NCI-H526 (cell line): ENCODE measurements at regions not wholly inside any gene's neighbourhood (a gene's known extent, or its start where the extent isn't known, plus 50 kb on each side); places are given as distances from the start of the nearest gene placed in this dataset.

ENCODE experiments used
- DNase-seq, 2 experiments: peaks; one replicate each; lab custom pipeline; 2025; lab: John Stamatoyannopoulos, UW

DNA sequence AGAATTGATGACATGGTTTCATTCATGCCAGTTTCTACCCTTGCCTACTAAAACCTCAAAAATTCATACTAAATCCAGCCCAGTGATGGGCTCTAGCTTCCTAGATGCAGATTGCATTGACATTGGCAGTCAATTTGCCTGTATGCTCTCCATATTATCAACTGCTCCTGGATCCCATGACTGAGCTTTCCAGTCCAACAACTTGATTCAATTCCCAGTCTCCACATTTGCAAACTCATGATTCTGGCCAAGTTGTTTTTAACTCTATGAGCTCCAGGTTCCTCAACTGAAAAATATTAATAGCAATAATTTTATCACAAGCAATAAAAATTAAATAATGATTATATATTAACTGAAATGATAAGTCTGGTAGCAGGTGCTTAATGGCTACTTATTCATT lies 51.0 kb upstream of the DSC1 start:
- DNase-seq: no peak

DNA sequence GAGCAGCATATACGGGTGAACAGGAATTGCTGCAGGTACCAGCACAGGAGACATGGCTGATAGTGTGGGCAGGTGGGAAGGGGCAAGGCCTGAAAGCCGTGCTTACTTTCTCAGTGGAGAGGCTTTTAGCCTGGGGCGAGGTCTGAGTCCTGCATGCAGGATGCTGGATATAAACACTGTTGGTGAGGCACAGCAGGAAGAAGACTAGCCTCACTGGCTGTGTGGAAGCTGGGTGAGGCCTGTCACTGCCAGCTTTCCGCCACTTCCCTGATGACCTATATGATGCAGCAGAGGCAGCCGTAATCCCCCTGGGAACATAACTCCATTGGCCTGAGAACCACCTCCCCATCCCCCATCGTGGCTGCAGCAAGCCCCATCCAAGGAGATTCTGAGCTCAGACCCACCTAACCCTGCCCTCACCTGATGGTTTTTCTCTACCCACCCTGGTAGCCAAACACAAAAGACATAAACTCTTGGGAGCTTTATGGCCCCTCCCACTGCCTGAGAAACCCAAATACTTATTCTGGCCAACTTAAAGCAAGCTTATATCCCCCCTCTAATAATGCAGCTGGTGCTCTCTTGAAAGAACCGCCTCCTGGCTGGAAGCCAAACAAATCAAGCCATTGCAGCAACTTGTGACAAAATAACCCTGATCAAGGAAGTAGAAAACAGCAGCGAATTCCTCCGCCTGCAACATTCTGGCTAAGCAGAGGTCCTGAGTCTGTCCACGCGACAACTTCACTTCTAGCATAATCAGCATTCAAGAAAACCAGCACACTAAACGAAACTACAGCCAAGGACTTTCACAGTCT lies 54.6 kb upstream of the DSC1 start:
- DNase-seq: no peak

GRCh38 chr18:31218671-31219383 lies 56.2 kb upstream of the DSC1 start:
- no peak for DNase-seq

DNA sequence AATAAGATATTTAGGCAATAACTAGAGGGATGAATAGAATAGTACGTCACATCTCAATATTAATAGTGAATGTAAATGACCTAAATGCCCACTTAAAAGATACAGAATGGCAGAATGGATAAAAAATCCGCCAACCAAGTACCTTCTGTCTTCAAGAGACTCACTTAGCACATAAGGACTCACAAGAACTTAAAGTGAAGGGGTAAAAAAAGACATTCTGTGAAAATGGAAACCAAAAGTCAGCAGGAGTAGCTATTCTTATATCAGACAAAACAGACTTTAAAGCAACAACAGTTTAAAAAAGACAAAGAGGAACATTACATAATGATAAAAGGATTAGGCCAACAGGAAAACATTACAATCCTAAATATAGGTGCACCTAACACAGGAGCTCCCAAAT lies 56.7 kb upstream of the DSC1 start:
- no peak for DNase-seq

- peak; percentile 71 to 73 for DNase-seq
Observed at GRCh38 chr18:31223371-31223770, 60.7 kb upstream of the DSC1 start.

GRCh38 chr18:31225668-31226067 lies 63.0 kb upstream of the DSC1 start:
- DNase-seq: no peak

GRCh38 chr18:31227497-31228229 lies 65.0 kb upstream of the DSC1 start:
- no peak for DNase-seq

DNA sequence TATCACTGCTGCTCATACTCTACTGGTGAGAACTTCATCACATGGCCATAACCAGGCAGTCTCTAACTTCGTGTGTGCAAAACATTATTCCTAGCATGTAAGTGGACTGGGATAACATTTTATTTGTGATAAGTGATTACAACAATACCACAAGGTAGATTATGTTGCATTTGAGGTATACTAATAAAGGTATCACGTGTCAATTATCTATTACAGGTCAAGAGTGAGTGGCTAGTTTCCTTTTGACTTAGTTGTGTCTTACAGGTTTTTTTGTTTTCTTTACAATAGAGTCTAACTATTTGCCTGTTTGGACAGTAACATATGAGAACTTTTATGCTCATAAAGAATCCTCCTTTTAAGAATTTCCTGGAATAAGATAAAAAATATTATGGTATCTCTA lies 67.2 kb upstream of the DSC1 start:
- no peak for DNase-seq

GRCh38 chr18:31230495-31230894 lies 67.8 kb upstream of the DSC1 start:
- DNase-seq: no peak

GRCh38 chr18:31232013-31232412 lies 69.4 kb upstream of the DSC1 start:
- DNase-seq: no peak

GRCh38 chr18:31232775-31233424 lies 70.2 kb upstream of the DSC1 start:
- DNase-seq: no peak

DNA sequence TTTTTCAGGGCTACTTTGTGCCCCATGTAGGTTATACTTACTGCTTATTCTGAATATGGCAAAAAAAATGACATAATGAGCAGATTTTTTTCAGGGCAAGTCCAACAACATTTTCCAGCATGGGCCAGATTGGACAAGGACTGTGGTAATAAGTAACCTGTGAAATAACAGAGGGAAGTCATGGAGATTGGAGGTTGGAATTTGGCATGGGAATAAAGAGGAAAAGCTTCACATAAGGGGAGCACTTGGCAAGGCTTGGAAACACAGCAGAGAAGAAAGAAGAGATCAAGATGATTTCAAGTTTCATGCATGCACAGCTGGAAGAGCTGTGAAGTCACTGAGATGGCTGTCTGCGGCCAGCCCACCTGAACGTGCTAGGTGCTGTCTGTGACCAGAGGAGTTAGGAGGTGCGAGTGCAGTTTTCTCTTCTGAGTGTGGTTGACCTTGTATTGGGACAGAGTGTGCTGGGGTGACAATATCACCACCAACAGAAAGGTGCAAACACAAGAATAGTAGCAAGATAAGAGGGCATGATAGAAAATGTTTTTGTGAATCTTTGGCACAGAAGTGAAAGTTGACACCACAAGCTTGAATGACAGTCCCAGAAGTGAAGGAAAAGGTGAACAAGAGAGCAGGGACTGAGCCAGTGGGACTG lies 71.1 kb upstream of the DSC1 start:
- DNase-seq: no peak

GRCh38 chr18:31235856-31236255 lies 73.2 kb upstream of the DSC1 start:
- no peak for DNase-seq

DNA sequence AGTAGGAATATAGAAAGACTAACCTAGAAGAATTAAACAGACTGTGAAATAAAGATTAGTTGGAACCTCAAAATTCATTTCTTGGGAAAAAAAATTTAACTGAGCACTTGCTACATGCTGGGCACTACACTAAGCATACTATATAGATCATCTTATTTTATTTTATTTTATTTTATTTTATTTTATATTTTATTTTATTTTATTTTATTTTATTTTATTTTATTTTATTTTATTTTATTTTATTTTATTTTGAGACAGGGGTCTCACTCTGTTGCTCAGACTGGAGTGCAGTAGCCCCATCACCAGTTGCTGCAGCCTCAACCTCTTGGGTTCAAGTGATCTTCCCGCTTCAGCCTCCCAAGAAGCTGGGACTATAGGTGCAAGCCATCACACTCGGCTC lies 74.5 kb upstream of the DSC1 start:
- DNase-seq: no peak

DNA sequence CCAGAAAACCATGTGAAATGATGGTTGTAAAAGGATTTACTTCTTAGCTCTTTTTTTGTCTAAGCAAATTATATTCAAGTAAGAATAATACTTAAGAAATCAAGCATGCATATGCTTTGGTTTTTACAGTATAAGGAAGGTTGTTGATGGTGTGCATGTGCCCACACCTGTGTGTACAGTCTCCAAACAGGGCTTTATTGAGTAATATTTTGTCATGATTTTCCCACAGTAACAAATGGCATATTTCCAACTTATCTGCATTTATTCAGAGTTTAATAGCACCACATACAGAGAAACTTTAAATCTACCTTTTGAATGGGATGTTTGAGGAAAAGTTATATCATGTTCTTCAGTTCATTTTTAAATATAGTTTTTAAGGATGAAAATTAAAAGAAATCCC lies 76.5 kb upstream of the DSG1 start:
- DNase-seq: no peak

GRCh38 chr18:31241900-31242409 lies 76.0 kb upstream of the DSG1 start:
- DNase-seq: peak; percentile 61 to 62

DNA sequence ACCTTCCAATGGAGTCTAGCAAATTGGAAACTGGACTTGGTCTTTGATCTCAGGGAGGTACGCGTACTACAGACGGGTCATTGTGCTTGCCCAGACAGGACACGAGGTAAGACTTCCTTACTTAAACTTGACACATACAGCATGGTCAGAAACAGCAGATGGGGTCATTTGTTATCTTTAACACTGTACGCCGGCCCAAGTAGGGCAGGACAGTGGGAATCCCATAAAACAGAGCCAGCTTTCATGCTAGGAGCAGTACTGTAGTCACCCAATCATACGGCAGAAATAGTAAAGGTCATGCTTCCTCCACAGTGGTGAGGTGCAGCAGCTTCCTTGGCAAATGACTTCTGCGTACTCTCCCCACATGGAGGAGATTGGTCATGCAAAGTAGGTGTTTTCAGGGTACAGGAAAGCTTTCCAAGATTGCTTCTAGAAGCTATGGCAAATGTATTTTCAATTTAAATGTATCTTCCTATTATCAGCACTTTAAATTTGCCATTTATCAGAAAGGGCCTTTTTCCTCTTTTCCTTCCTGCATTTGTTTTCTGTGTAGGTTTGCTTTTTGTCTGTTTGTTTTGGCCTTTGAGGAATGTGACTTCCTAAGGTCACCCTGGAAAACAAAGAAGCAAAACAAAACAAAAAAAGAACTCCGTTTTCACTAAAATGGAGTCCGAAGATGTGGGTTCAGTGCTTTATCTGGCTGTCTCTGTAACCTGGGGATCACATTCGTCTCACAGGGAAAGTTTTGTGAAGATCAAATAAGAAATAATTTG lies 74.0 kb upstream of the DSG1 start:
- no peak for DNase-seq

DNA sequence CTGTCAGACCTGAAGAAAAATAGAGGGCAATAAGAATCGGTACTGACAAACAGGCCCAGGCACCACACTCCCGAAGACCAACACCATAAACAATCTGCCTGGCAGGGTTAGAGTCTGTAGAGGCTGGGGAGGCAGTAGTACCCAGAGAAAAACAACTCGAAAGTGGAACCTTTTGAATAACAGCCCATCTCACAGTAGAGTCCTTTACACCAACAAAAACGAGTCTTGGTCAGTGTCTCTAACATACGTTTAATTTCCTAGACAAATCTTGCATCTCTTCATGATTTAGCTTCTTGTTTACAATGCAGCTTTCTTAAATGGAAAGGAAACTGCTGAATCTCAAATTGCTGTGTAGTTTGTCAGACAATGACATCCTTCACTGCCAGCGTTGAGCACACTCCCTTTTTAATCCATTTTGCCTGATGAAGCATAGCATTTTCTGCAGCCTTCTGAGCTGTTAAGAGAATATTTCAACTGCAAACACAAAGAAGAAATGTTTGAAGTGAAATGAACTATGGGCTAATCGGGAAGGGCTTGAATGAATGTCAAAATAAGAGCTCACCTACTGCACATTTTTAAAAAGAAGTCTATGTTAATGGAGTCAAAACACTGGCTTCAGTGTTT lies 73.1 kb upstream of the DSG1 start:
- DNase-seq: peak in 1 of 2 experiments; percentile 9

DNA sequence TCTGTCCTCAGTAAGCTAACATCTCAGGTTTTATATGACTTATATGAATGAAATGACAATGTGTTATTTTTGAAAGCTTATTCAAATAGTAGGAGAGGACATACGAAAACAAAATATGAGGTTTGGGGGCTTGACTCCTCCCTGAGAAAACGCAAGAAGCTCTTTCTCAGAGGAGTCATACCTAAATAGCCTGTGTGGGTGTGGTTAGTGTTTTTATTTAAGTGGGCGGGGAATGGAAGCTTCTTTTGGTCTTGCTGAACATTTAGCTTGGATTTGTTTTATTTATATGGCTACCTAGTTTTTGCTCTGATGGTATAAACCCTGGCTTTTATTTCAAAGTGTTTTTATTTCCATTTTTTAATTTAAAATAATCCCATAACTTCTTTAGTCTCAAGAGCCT lies 72.1 kb upstream of the DSG1 start:
- no peak for DNase-seq

GRCh38 chr18:31246460-31246859 lies 71.5 kb upstream of the DSG1 start:
- no peak for DNase-seq
